ENCODE measurements at regions not wholly inside any gene's neighbourhood (a gene's known extent, or its start where the extent isn't known, plus 50 kb on each side); places are given as distances from the start of the nearest gene placed in this dataset.

GRCh38 chr6:14797875-14798593, 447.8 kb upstream of the JARID2 start:
- Histone ChIP-seq H3K27me3 (ENCODE audit: insufficient read depth in 3 of 3, low read length in 2 of 3) (no peaks in the 10 kb centered on the region), H3K4me3 (no peak overlapping the region), H3K27ac (no peak overlapping the region), H3K4me1 (peaks cover 3% of the 10 kb centered on the region), H3K36me3 (ENCODE audit: insufficient read depth in 1 of 2, low read depth in 1 of 2) (no peaks in the 10 kb centered on the region), H3K9me3 (no peaks in the 10 kb centered on the region)
- no peak for TF ChIP-seq CTCF (IDR thresholded peaks at IDR 0.05)
- ATAC-seq = no peak
- intact Hi-C loops (cut with DNase I) = no loop called here
- DNase-seq = no peak

- 76 to 89% (median 78%) methylated on average over 4 of the region's 4 CpGs for WGBS, 3 donors
- Histone ChIP-seq H3K9me3 (no peaks in the 10 kb centered on the region), H3K4me3 (no peak overlapping the region), H3K36me3 (ENCODE audit: insufficient read depth in 1 of 2, low read depth in 1 of 2) (no peaks in the 10 kb centered on the region), H3K27me3 (ENCODE audit: insufficient read depth in 3 of 3, low read length in 2 of 3) (no peaks in the 10 kb centered on the region), H3K4me1 (peaks cover 3% of the 10 kb centered on the region), H3K27ac (no peak overlapping the region)
- TF ChIP-seq CTCF (IDR thresholded peaks at IDR 0.05) = no peak
- intact Hi-C loops (cut with DNase I) = no loop called here
- ATAC-seq = no peak
- DNase-seq = no peak
Observed at GRCh38 chr6:14798594-14798982, 447.3 kb upstream of the JARID2 start.

- TF ChIP-seq CTCF (IDR thresholded peaks at IDR 0.05) = no peak
- Histone ChIP-seq H3K4me1 (peaks cover 3% of the 10 kb centered on the region), H3K27ac (no peak overlapping the region), H3K4me3 (no peak overlapping the region), H3K9me3 (no peaks in the 10 kb centered on the region), H3K36me3 (ENCODE audit: insufficient read depth in 1 of 2, low read depth in 1 of 2) (no peaks in the 10 kb centered on the region), H3K27me3 (ENCODE audit: insufficient read depth in 3 of 3, low read length in 2 of 3) (no peaks in the 10 kb centered on the region)
- ATAC-seq = no peak
- 90 to 97% (median 90%) methylated on average over 2 of the region's 2 CpGs for WGBS, 3 donors
- no peak for DNase-seq
- intact Hi-C loops (cut with DNase I) = no loop called here
Observed at GRCh38 chr6:14798996-14799588, 446.8 kb upstream of the JARID2 start.

- no peak overlapping the region for H3K27ac ChIP-seq
- intact Hi-C loops (cut with DNase I) = no loop called here
Observed at GRCh38 chr6:14799928-14800327, 445.9 kb upstream of the JARID2 start.

More at GRCh38 chr6:14799928-14800327, 445.9 kb upstream of the JARID2 start:
- peak; percentile 35 to 75 for DNase-seq
- Histone ChIP-seq H3K4me3 (no peak overlapping the region), H3K27me3 (ENCODE audit: insufficient read depth in 3 of 3, low read length in 2 of 3) (no peaks in the 10 kb centered on the region), H3K4me1 (peaks cover 5% of the 10 kb centered on the region), H3K36me3 (ENCODE audit: insufficient read depth in 1 of 2, low read depth in 1 of 2) (no peaks in the 10 kb centered on the region), H3K9me3 (no peaks in the 10 kb centered on the region)
- ATAC-seq = peak; percentile 82 to 94 (median 91)
- TF ChIP-seq CTCF (IDR thresholded peaks at IDR 0.05) = no peak
